ENCODE measurements at regions not wholly inside any gene's neighbourhood (a gene's known extent, or its start where the extent isn't known, plus 50 kb on each side); places are given as distances from the start of the nearest gene placed in this dataset.

GRCh38 chr7:42661312-42661711, 250.6 kb downstream of the C7orf25 start:
- no peaks in the 10 kb centered on the region for H3K36me3 ChIP-seq (replicated peaks; ENCODE audit: low read depth, low read length)
- no peaks in the 10 kb centered on the region for H3K27me3 ChIP-seq (ENCODE audit: low read depth, low read length)
- no peak overlapping the region for H3K4me3 ChIP-seq (ENCODE audit: low read length)
- H2AFZ ChIP-seq (ENCODE audit: low read depth, low read length) = no peak overlapping the region
- H3K9me3 ChIP-seq (ENCODE audit: insufficient read depth, low read length) = no peaks in the 10 kb centered on the region
- H4K20me1 ChIP-seq (ENCODE audit: insufficient read depth, low read length) = no peaks in the 10 kb centered on the region
- H3K4me1 ChIP-seq (ENCODE audit: low read length) = no peaks in the 10 kb centered on the region
- H3K79me2 ChIP-seq (ENCODE audit: low read length) = no peaks in the 10 kb centered on the region
- H3K4me2 ChIP-seq (ENCODE audit: low read length) = no peak overlapping the region
- H3K9ac ChIP-seq (ENCODE audit: low read length) = no peak overlapping the region
- H3K27ac ChIP-seq (ENCODE audit: low read length) = no peak overlapping the region
- TF ChIP-seq CTCF (IDR thresholded peaks at IDR 0.05; ENCODE audit: low read depth, low read length) = no peak
- TF ChIP-seq EZH2phosphoT487 (IDR thresholded peaks at IDR 0.05; ENCODE audit: low read depth) = no peak

- H3K79me2 ChIP-seq (ENCODE audit: low read length) = no peaks in the 10 kb centered on the region
- no peak overlapping the region for H3K9ac ChIP-seq (ENCODE audit: low read length)
- no peak for TF ChIP-seq EZH2phosphoT487 (IDR thresholded peaks at IDR 0.05; ENCODE audit: low read depth)
- TF ChIP-seq CTCF (IDR thresholded peaks at IDR 0.05; ENCODE audit: low read depth, low read length) = no peak
- no peaks in the 10 kb centered on the region for H3K27me3 ChIP-seq (ENCODE audit: low read depth, low read length)
- H3K27ac ChIP-seq (ENCODE audit: low read length) = no peak overlapping the region
- no peaks in the 10 kb centered on the region for H3K4me1 ChIP-seq (ENCODE audit: low read length)
- no peaks in the 10 kb centered on the region for H4K20me1 ChIP-seq (ENCODE audit: insufficient read depth, low read length)
- no peaks in the 10 kb centered on the region for H3K9me3 ChIP-seq (ENCODE audit: insufficient read depth, low read length)
- no peak overlapping the region for H3K4me3 ChIP-seq (ENCODE audit: low read length)
- H3K36me3 ChIP-seq (replicated peaks; ENCODE audit: low read depth, low read length) = no peaks in the 10 kb centered on the region
- no peak overlapping the region for H2AFZ ChIP-seq (ENCODE audit: low read depth, low read length)
- no peak overlapping the region for H3K4me2 ChIP-seq (ENCODE audit: low read length)
These were observed 261.2 kb downstream of the C7orf25 start for GRCh38 chr7:42650701-42651100.

- Histone ChIP-seq H3K4me3 (ENCODE audit: low read length) (no peak overlapping the region), H3K27me3 (ENCODE audit: low read depth, low read length) (no peaks in the 10 kb centered on the region), H3K9ac (ENCODE audit: low read length) (no peak overlapping the region), H3K27ac (ENCODE audit: low read length) (no peak overlapping the region), H3K79me2 (ENCODE audit: low read length) (no peaks in the 10 kb centered on the region), H4K20me1 (ENCODE audit: insufficient read depth, low read length) (no peaks in the 10 kb centered on the region), H2AFZ (ENCODE audit: low read depth, low read length) (no peak overlapping the region), H3K4me1 (ENCODE audit: low read length) (no peaks in the 10 kb centered on the region), H3K9me3 (ENCODE audit: insufficient read depth, low read length) (no peaks in the 10 kb centered on the region), H3K36me3 (replicated peaks; ENCODE audit: low read depth, low read length) (no peaks in the 10 kb centered on the region), H3K4me2 (ENCODE audit: low read length) (no peak overlapping the region)
- no peak for TF ChIP-seq EZH2phosphoT487 (IDR thresholded peaks at IDR 0.05; ENCODE audit: low read depth)
- no peak for TF ChIP-seq CTCF (IDR thresholded peaks at IDR 0.05; ENCODE audit: low read depth, low read length)
These were observed 261.7 kb downstream of the C7orf25 start for GRCh38 chr7:42650171-42650570.

- H3K27me3 ChIP-seq (ENCODE audit: low read depth, low read length) = no peaks in the 10 kb centered on the region
- H4K20me1 ChIP-seq (ENCODE audit: insufficient read depth, low read length) = no peaks in the 10 kb centered on the region
- H3K36me3 ChIP-seq (replicated peaks; ENCODE audit: low read depth, low read length) = no peaks in the 10 kb centered on the region
- no peak overlapping the region for H3K9ac ChIP-seq (ENCODE audit: low read length)
- H3K9me3 ChIP-seq (ENCODE audit: insufficient read depth, low read length) = no peaks in the 10 kb centered on the region
- no peaks in the 10 kb centered on the region for H3K4me1 ChIP-seq (ENCODE audit: low read length)
- H3K4me2 ChIP-seq (ENCODE audit: low read length) = no peak overlapping the region
- no peak overlapping the region for H2AFZ ChIP-seq (ENCODE audit: low read depth, low read length)
- H3K27ac ChIP-seq (ENCODE audit: low read length) = no peak overlapping the region
- no peaks in the 10 kb centered on the region for H3K79me2 ChIP-seq (ENCODE audit: low read length)
- H3K4me3 ChIP-seq (ENCODE audit: low read length) = no peak overlapping the region
- no peak for TF ChIP-seq EZH2phosphoT487 (IDR thresholded peaks at IDR 0.05; ENCODE audit: low read depth)
- no peak for TF ChIP-seq CTCF (IDR thresholded peaks at IDR 0.05; ENCODE audit: low read depth, low read length)
These were observed 266.0 kb downstream of the C7orf25 start for GRCh38 chr7:42645906-42646305.
